HAP-1 (cell line): ENCODE measurements at regions not wholly inside any gene's neighbourhood (a gene's known extent, or its start where the extent isn't known, plus 50 kb on each side); places are given as distances from the start of the nearest gene placed in this dataset.

ENCODE experiments used
- DNase-seq, 2 experiments: peaks; one replicate each; pipeline ENCODE4 v3.0.0-alpha.2; 2016 to 2020; ENCODE audit warnings: low spot score in 2 of 2
- H3K27me3 ChIP-seq: fragments of 250-450 bp; sonication (Bioruptor Pico); 2 replicates; pipeline ENCODE4 v1.5.1; 2020; ENCODE audit warnings: low read depth, mild to moderate bottlenecking, moderate library complexity
- H3K36me3 ChIP-seq: fragments of 250-450 bp; sonication (Bioruptor Pico); replicated peaks from 2 replicates; pipeline ENCODE4 v1.5.1; 2020; ENCODE audit warnings: mild to moderate bottlenecking
- H3K4me1 ChIP-seq: fragments of 250-450 bp; sonication (Bioruptor Pico); 2 replicates; pipeline ENCODE4 v1.5.1; 2020; ENCODE audit warnings: mild to moderate bottlenecking
- H3K4me3 ChIP-seq: fragments of 250-450 bp; sonication (Bioruptor Pico); 2 replicates; pipeline ENCODE4 v1.5.1; 2020; ENCODE audit warnings: mild to moderate bottlenecking, moderate library complexity
- H3K9me3 ChIP-seq: fragments of 250-450 bp; sonication (Bioruptor Pico); 2 replicates; pipeline ENCODE4 v1.5.1; 2020; ENCODE audit warnings: mild to moderate bottlenecking, moderate library complexity
- in situ Hi-C: fragments of 300-500 bp; cut with MboI; formaldehyde crosslinking; loops from 3 replicates; pipeline ENCODE4 v1.14.3; 2020; ENCODE audit warnings: low sequenced_read_pairs, inconsistent platforms, mixed read lengths

GRCh38 chr12:24297516-24297915 lies 348.0 kb upstream of the SOX5 start:
- no peaks in the 10 kb centered on the region for H3K27me3 ChIP-seq
- H3K4me3 ChIP-seq, result no peak overlapping the region
- H3K36me3 ChIP-seq, result no peaks in the 10 kb centered on the region
- in situ Hi-C loops, result no loop called here
- no peak for DNase-seq
- H3K9me3 ChIP-seq, result no peaks in the 10 kb centered on the region
- no peaks in the 10 kb centered on the region for H3K4me1 ChIP-seq

GRCh38 chr12:24293549-24293948 lies 344.1 kb upstream of the SOX5 start:
- no peak for DNase-seq
- in situ Hi-C loops, result no loop called here
- H3K4me1 ChIP-seq, result no peaks in the 10 kb centered on the region
- no peaks in the 10 kb centered on the region for H3K36me3 ChIP-seq
- H3K9me3 ChIP-seq, result no peaks in the 10 kb centered on the region
- no peak overlapping the region for H3K4me3 ChIP-seq
- H3K27me3 ChIP-seq, result no peaks in the 10 kb centered on the region

- peak; percentile 13 to 17 for DNase-seq
- in situ Hi-C loops, result no loop called here
- Histone ChIP-seq H3K9me3 (no peaks in the 10 kb centered on the region), H3K27me3 (no peaks in the 10 kb centered on the region), H3K4me1 (peaks cover 4% of the 10 kb centered on the region), H3K36me3 (no peaks in the 10 kb centered on the region), H3K4me3 (no peak overlapping the region)
These were observed 338.5 kb upstream of the SOX5 start for GRCh38 chr12:24287963-24288362.

GRCh38 chr12:24285448-24285847 lies 336.0 kb upstream of the SOX5 start:
- no peak for DNase-seq
- H3K9me3 ChIP-seq, result no peaks in the 10 kb centered on the region
- H3K36me3 ChIP-seq, result no peaks in the 10 kb centered on the region
- H3K4me3 ChIP-seq, result no peak overlapping the region
- in situ Hi-C loops, result no loop called here
- peaks cover 4% of the 10 kb centered on the region for H3K4me1 ChIP-seq
- H3K27me3 ChIP-seq, result no peaks in the 10 kb centered on the region

- H3K4me3 ChIP-seq, result no peak overlapping the region
- DNase-seq, result no peak
- no peaks in the 10 kb centered on the region for H3K9me3 ChIP-seq
- in situ Hi-C loops, result no loop called here
- no peaks in the 10 kb centered on the region for H3K27me3 ChIP-seq
- H3K4me1 ChIP-seq, result no peaks in the 10 kb centered on the region
- no peaks in the 10 kb centered on the region for H3K36me3 ChIP-seq
These were observed 331.9 kb upstream of the SOX5 start for GRCh38 chr12:24281341-24281740.

GRCh38 chr12:24280056-24280842 lies 330.8 kb upstream of the SOX5 start:
- no peaks in the 10 kb centered on the region for H3K4me1 ChIP-seq
- no peaks in the 10 kb centered on the region for H3K36me3 ChIP-seq
- no peaks in the 10 kb centered on the region for H3K27me3 ChIP-seq
- H3K4me3 ChIP-seq, result no peak overlapping the region
- in situ Hi-C loops, result no loop called here
- no peaks in the 10 kb centered on the region for H3K9me3 ChIP-seq
- DNase-seq, result no peak

GRCh38 chr12:24278832-24279231 lies 329.4 kb upstream of the SOX5 start:
- H3K9me3 ChIP-seq, result no peaks in the 10 kb centered on the region
- H3K36me3 ChIP-seq, result no peaks in the 10 kb centered on the region
- in situ Hi-C loops, result no loop called here
- H3K4me1 ChIP-seq, result no peaks in the 10 kb centered on the region
- no peak overlapping the region for H3K4me3 ChIP-seq
- DNase-seq, result no peak
- H3K27me3 ChIP-seq, result no peaks in the 10 kb centered on the region

- H3K4me3 ChIP-seq, result no peak overlapping the region
- in situ Hi-C loops, result no loop called here
- DNase-seq, result no peak
- H3K27me3 ChIP-seq, result no peaks in the 10 kb centered on the region
- no peaks in the 10 kb centered on the region for H3K9me3 ChIP-seq
- no peaks in the 10 kb centered on the region for H3K36me3 ChIP-seq
- no peaks in the 10 kb centered on the region for H3K4me1 ChIP-seq
These were observed 321.5 kb upstream of the SOX5 start for GRCh38 chr12:24270965-24271364.

- Histone ChIP-seq H3K9me3 (no peaks in the 10 kb centered on the region), H3K27me3 (no peaks in the 10 kb centered on the region), H3K4me1 (no peaks in the 10 kb centered on the region), H3K36me3 (no peaks in the 10 kb centered on the region), H3K4me3 (no peak overlapping the region)
- in situ Hi-C loops, result no loop called here
- no peak for DNase-seq
These were observed 321.0 kb upstream of the SOX5 start for GRCh38 chr12:24270464-24270863.

- H3K9me3 ChIP-seq, result no peaks in the 10 kb centered on the region
- in situ Hi-C loops, result no loop called here
- H3K4me1 ChIP-seq, result no peaks in the 10 kb centered on the region
- no peak overlapping the region for H3K4me3 ChIP-seq
- no peak for DNase-seq
- no peaks in the 10 kb centered on the region for H3K27me3 ChIP-seq
- H3K36me3 ChIP-seq, result no peaks in the 10 kb centered on the region
These were observed 319.3 kb upstream of the SOX5 start for GRCh38 chr12:24268663-24269186.

GRCh38 chr12:24266982-24267381 lies 317.5 kb upstream of the SOX5 start:
- H3K4me1 ChIP-seq, result no peaks in the 10 kb centered on the region
- no peaks in the 10 kb centered on the region for H3K36me3 ChIP-seq
- in situ Hi-C loops, result no loop called here
- H3K4me3 ChIP-seq, result no peak overlapping the region
- H3K27me3 ChIP-seq, result no peaks in the 10 kb centered on the region
- DNase-seq, result no peak
- no peaks in the 10 kb centered on the region for H3K9me3 ChIP-seq

GRCh38 chr12:24256684-24257083 lies 307.2 kb upstream of the SOX5 start:
- H3K4me1 ChIP-seq, result peaks cover 9% of the 10 kb centered on the region; the same call in 1 of the 2 replicates
- H3K9me3 ChIP-seq, result no peaks in the 10 kb centered on the region
- no peaks in the 10 kb centered on the region for H3K27me3 ChIP-seq
- in situ Hi-C loops, result no loop called here
- no peaks in the 10 kb centered on the region for H3K36me3 ChIP-seq
- DNase-seq, result no peak
- H3K4me3 ChIP-seq, result no peak overlapping the region

- Histone ChIP-seq H3K27me3 (no peaks in the 10 kb centered on the region), H3K9me3 (no peaks in the 10 kb centered on the region), H3K4me3 (no peak overlapping the region), H3K36me3 (no peaks in the 10 kb centered on the region), H3K4me1 (peaks cover 9% of the 10 kb centered on the region; the same call in 1 of the 2 replicates)
- in situ Hi-C loops, result no loop called here
- DNase-seq, result no peak
These were observed 306.6 kb upstream of the SOX5 start for GRCh38 chr12:24255920-24256665.

- H3K4me3 ChIP-seq, result no peak overlapping the region
- H3K36me3 ChIP-seq, result no peaks in the 10 kb centered on the region
- peak in 1 of 2 experiments; percentile 45 for DNase-seq
- in situ Hi-C loops, result no loop called here
- H3K9me3 ChIP-seq, result no peaks in the 10 kb centered on the region
- no peaks in the 10 kb centered on the region for H3K27me3 ChIP-seq
- H3K4me1 ChIP-seq, result peaks cover 9% of the 10 kb centered on the region; the same call in 1 of the 2 replicates
These were observed 303.1 kb upstream of the SOX5 start for GRCh38 chr12:24252602-24253001.
